ENCODE measurements at regions not wholly inside any gene's neighbourhood (a gene's known extent, or its start where the extent isn't known, plus 50 kb on each side); places are given as distances from the start of the nearest gene placed in this dataset.

- TF ChIP-seq CTCF (conservative IDR thresholded peaks at IDR 0.05) (no peak), ZFX (IDR thresholded peaks at IDR 0.05) (no peak)
These were observed 739.1 kb downstream of the GBE1 start for GRCh38 chr3:81022339-81022738.

GRCh38 chr3:81013360-81013759 is 748.1 kb downstream of the GBE1 start:
- TF ChIP-seq ZFX (IDR thresholded peaks at IDR 0.05): no peak
- TF ChIP-seq CTCF (conservative IDR thresholded peaks at IDR 0.05): no peak
- no peak overlapping the region for H3K27ac ChIP-seq

More at GRCh38 chr3:81022339-81022738, 739.1 kb downstream of the GBE1 start:
- H3K27ac ChIP-seq: no peak overlapping the region

GRCh38 chr3:81005992-81006391 is 755.5 kb downstream of the GBE1 start:
- TF ChIP-seq ZFX (IDR thresholded peaks at IDR 0.05) (no peak), CTCF (conservative IDR thresholded peaks at IDR 0.05) (peak; percentile 52)
- H3K27ac ChIP-seq: no peak overlapping the region

- TF ChIP-seq ZFX (IDR thresholded peaks at IDR 0.05) (no peak), CTCF (conservative IDR thresholded peaks at IDR 0.05) (no peak)
- H3K27ac ChIP-seq: no peak overlapping the region
These were observed 757.6 kb downstream of the GBE1 start for GRCh38 chr3:81003817-81004216.

GRCh38 chr3:81003008-81003645 is 758.3 kb downstream of the GBE1 start:
- TF ChIP-seq ZFX (IDR thresholded peaks at IDR 0.05) (no peak), CTCF (conservative IDR thresholded peaks at IDR 0.05) (no peak)
- H3K27ac ChIP-seq: no peak overlapping the region

- TF ChIP-seq ZFX (IDR thresholded peaks at IDR 0.05) (no peak), CTCF (conservative IDR thresholded peaks at IDR 0.05) (no peak)
- no peak overlapping the region for H3K27ac ChIP-seq
These were observed 762.0 kb downstream of the GBE1 start for GRCh38 chr3:80999481-80999880.

GRCh38 chr3:80998022-80998421 is 763.4 kb downstream of the GBE1 start:
- TF ChIP-seq CTCF (conservative IDR thresholded peaks at IDR 0.05): no peak
- TF ChIP-seq ZFX (IDR thresholded peaks at IDR 0.05): no peak
- no peak overlapping the region for H3K27ac ChIP-seq
